ENCODE measurements at regions not wholly inside any gene's neighbourhood (a gene's known extent, or its start where the extent isn't known, plus 50 kb on each side); places are given as distances from the start of the nearest gene placed in this dataset.
"Not testable (repeated sequence)": the region's sequence is repeated elsewhere in the genome, so short reads cannot be mapped to it uniquely, and the experiment has no call there.

- DNase-seq (peak in 1 of 4 donors; percentile 42), ATAC-seq (peak; percentile 80)
- no peak for TF ChIP-seq CTCF (IDR thresholded peaks at IDR 0.05)
- Histone ChIP-seq H3K4me1 (no peaks in the 10 kb centered on the region), H3K4me3 (no peak overlapping the region), H3K27ac (no peak overlapping the region), H3K36me3 (no peaks in the 10 kb centered on the region), H3K9me3 (no peaks in the 10 kb centered on the region), H3K27me3 (no peaks in the 10 kb centered on the region)
- intact Hi-C loops (cut with DNase I): no loop called here
Measured at GRCh38 chr2:23042216-23042906, 342.6 kb upstream of the KLHL29 start.

GRCh38 chr2:23050388-23050787, 334.6 kb upstream of the KLHL29 start:
- no peaks in the 10 kb centered on the region for H3K27me3 ChIP-seq
- no peaks in the 10 kb centered on the region for H3K9me3 ChIP-seq
- DNase-seq: no peak
- no peaks in the 10 kb centered on the region for H3K36me3 ChIP-seq
- H3K4me3 ChIP-seq: no peak overlapping the region
- TF ChIP-seq CTCF (IDR thresholded peaks at IDR 0.05): no peak
- no peaks in the 10 kb centered on the region for H3K4me1 ChIP-seq
- intact Hi-C loops (cut with DNase I): no loop called here
- no peak for ATAC-seq
- no peak overlapping the region for H3K27ac ChIP-seq

GRCh38 chr2:23053601-23054000, 331.4 kb upstream of the KLHL29 start:
- intact Hi-C loops (cut with DNase I): no loop called here
- Histone ChIP-seq H3K4me3 (no peak overlapping the region), H3K27ac (no peak overlapping the region), H3K27me3 (no peaks in the 10 kb centered on the region), H3K4me1 (no peaks in the 10 kb centered on the region), H3K36me3 (no peaks in the 10 kb centered on the region), H3K9me3 (no peaks in the 10 kb centered on the region)
- ATAC-seq (no peak), DNase-seq (no peak)
- no peak for TF ChIP-seq CTCF (IDR thresholded peaks at IDR 0.05)

GRCh38 chr2:23055251-23055650, 329.7 kb upstream of the KLHL29 start:
- no peak for DNase-seq
- intact Hi-C loops (cut with DNase I): no loop called here
- Histone ChIP-seq H3K4me1 (no peaks in the 10 kb centered on the region), H3K27ac (no peak overlapping the region), H3K9me3 (no peaks in the 10 kb centered on the region), H3K27me3 (no peaks in the 10 kb centered on the region), H3K4me3 (no peak overlapping the region), H3K36me3 (no peaks in the 10 kb centered on the region)
- no peak for ATAC-seq
- TF ChIP-seq CTCF (IDR thresholded peaks at IDR 0.05): no peak

- H3K9me3 ChIP-seq; H3K4me3 ChIP-seq; H3K4me1 ChIP-seq; DNase-seq; H3K36me3 ChIP-seq; H3K27me3 ChIP-seq; H3K27ac ChIP-seq; intact Hi-C loops (cut with DNase I): not testable (repeated sequence)
- ATAC-seq: peak; percentile 70
Measured at GRCh38 chr2:23056846-23057245, 328.1 kb upstream of the KLHL29 start.

GRCh38 chr2:23058435-23058834, 326.5 kb upstream of the KLHL29 start:
- no peak overlapping the region for H3K27ac ChIP-seq
- H3K9me3 ChIP-seq: no peaks in the 10 kb centered on the region
- no peak for TF ChIP-seq CTCF (IDR thresholded peaks at IDR 0.05)
- H3K27me3 ChIP-seq: no peaks in the 10 kb centered on the region
- intact Hi-C loops (cut with DNase I): no loop called here
- H3K36me3 ChIP-seq: no peaks in the 10 kb centered on the region
- no peak overlapping the region for H3K4me3 ChIP-seq
- H3K4me1 ChIP-seq: no peaks in the 10 kb centered on the region
- ATAC-seq: no peak
- no peak for DNase-seq
